ENCODE measurements at regions not wholly inside any gene's neighbourhood (a gene's known extent, or its start where the extent isn't known, plus 50 kb on each side); places are given as distances from the start of the nearest gene placed in this dataset.

DNA sequence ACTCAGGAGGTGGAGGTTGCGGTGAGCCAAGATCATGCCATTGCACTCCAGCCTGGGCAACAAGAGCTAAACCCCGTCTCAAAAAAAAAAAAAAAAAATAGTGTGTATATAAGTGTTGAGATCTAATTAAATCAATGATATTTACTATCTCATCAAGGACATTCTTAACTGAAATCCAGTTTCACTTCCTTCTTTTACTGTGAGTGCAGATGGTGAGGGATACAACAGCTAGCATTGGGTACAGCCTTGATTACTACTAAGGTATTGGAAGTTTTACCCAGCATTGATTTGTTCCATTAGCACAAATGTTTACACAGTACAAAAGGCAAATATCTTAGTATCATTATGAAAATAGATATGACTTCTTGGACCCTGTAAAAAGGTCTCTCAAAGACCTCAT, 546.6 kb downstream of the KCTD12 start:
- WGBS = 83% methylated on average over 1 of the region's 2 CpGs
- Histone ChIP-seq H3K4me3 (ENCODE audit: low read length) (no peak overlapping the region), H3K9me3 (ENCODE audit: insufficient read depth, low read depth, low read length) (peaks cover 5% of the 10 kb centered on the region; the same call in 1 of the 2 replicates), H3K9ac (ENCODE audit: low read depth, low read length) (no peak overlapping the region), H3K27me3 (ENCODE audit: insufficient read depth, low read length) (peaks cover 56% of the 10 kb centered on the region), H3K36me3 (ENCODE audit: insufficient read depth, low read length) (no peaks in the 10 kb centered on the region), H3K4me1 (ENCODE audit: insufficient read depth, low read length) (no peaks in the 10 kb centered on the region), H3K27ac (ENCODE audit: low read depth, low read length) (no peak overlapping the region)

DNA sequence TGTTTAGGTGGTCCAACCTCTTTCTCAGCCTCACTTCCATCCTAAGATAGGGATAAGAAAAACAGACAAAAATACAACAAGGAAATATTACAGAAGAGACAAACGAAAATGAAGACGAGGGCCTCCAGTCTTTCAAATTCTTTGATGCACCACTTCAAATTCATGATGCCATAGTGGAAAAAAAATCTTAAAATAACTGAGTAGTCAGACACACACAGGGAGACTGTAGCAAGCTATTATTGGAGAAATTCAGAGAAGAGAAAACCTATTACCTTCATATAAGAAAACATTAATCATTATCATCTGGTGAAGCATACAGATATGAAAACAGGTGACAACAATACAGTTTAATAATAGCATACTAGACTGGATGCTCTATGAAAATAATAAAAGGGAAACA, 548.2 kb downstream of the KCTD12 start:
- Histone ChIP-seq H3K9ac (ENCODE audit: low read depth, low read length) (no peak overlapping the region), H3K4me3 (ENCODE audit: low read length) (no peak overlapping the region), H3K27me3 (ENCODE audit: insufficient read depth, low read length) (peaks cover 71% of the 10 kb centered on the region), H3K27ac (ENCODE audit: low read depth, low read length) (no peak overlapping the region), H3K36me3 (ENCODE audit: insufficient read depth, low read length) (no peaks in the 10 kb centered on the region), H3K9me3 (ENCODE audit: insufficient read depth, low read depth, low read length) (peaks cover 5% of the 10 kb centered on the region; the same call in 1 of the 2 replicates), H3K4me1 (ENCODE audit: insufficient read depth, low read length) (no peaks in the 10 kb centered on the region)
- 86% methylated on average over 2 of the region's 2 CpGs for WGBS

DNA sequence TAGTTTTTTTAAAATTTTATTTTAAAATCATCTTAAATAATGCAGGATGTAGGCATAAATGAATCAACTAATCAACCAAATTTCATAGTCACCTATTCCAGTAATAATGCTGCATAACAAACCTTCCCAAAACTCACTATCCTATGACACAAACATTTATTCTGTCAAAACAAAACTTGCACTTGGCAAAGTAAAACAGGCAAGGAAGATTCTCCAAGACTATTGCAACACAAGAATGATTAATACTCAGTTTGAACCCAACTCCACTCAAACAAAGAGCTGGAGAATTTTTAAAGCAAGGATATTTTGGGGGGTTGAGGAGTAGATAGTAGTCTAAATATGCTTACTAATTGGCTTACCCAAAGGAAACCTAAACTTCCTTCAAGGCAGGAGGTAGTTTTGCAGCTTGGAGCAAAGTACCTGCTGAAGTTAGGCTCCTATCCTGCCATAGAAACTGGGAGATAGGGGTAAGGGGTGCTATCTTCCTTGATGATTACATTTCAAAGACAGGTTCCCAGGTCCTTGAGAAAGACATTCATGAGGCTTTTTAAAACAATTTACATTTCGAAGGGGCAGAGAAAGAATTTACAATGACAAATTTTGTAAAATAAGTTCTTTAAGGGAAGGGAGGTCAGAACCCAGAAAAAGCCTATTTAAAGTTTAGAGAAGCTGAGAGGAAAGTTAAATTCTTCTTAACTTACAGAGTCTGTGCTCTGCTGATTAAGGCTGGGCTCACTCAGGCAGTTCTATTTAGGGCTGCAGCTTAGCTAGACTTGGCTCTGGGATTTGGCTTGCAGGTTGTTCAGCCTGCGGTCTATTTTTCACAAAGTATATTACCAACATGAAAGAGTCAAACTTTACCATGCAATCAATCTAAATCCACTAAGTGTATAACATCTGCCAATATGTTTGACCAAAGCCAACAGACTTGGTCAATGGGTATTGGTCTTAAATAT, 549.0 kb downstream of the KCTD12 start:
- Histone ChIP-seq H3K27ac (ENCODE audit: low read depth, low read length) (no peak overlapping the region), H3K9ac (ENCODE audit: low read depth, low read length) (no peak overlapping the region)

DNA sequence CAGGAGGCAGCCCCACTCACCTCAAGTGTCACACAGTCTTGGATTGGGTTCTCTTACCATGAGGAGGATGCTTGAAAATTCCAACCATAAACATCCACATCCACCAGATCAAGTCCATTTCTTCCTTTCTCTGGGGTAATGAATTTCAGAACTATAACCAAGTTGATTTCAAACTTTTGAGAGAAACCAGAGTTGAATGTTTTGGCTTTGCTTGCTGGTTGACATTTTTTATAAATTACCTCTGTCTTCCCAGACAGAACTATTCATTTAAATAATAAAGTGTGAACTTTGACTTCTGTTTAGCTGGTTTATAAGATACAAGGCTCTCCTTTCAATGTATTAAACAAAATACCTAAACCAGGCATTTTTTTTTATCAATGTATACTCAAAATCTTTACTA, 550.7 kb downstream of the KCTD12 start:
- Histone ChIP-seq H3K36me3 (ENCODE audit: insufficient read depth, low read length) (no peaks in the 10 kb centered on the region), H3K9ac (ENCODE audit: low read depth, low read length) (no peak overlapping the region), H3K27ac (ENCODE audit: low read depth, low read length) (no peak overlapping the region), H3K4me3 (ENCODE audit: low read length) (no peak overlapping the region), H3K4me1 (ENCODE audit: insufficient read depth, low read length) (no peaks in the 10 kb centered on the region), H3K27me3 (ENCODE audit: insufficient read depth, low read length) (peaks cover 83% of the 10 kb centered on the region), H3K9me3 (ENCODE audit: insufficient read depth, low read depth, low read length) (no peaks in the 10 kb centered on the region)

More for the DNA sequence above, 549.0 kb downstream of the KCTD12 start:
- H3K27me3 ChIP-seq (ENCODE audit: insufficient read depth, low read length) = peaks cover 77% of the 10 kb centered on the region
- 26% methylated on average over 2 of the region's 2 CpGs for WGBS
- no peak overlapping the region for H3K4me3 ChIP-seq (ENCODE audit: low read length)
- 0 out of 2 replicates have a peak, but pooled peaks cover 2% of the 10 kb centered on the region for H3K9me3 ChIP-seq (ENCODE audit: insufficient read depth, low read depth, low read length)
- H3K4me1 ChIP-seq (ENCODE audit: insufficient read depth, low read length) = no peaks in the 10 kb centered on the region
- no peaks in the 10 kb centered on the region for H3K36me3 ChIP-seq (ENCODE audit: insufficient read depth, low read length)

DNA sequence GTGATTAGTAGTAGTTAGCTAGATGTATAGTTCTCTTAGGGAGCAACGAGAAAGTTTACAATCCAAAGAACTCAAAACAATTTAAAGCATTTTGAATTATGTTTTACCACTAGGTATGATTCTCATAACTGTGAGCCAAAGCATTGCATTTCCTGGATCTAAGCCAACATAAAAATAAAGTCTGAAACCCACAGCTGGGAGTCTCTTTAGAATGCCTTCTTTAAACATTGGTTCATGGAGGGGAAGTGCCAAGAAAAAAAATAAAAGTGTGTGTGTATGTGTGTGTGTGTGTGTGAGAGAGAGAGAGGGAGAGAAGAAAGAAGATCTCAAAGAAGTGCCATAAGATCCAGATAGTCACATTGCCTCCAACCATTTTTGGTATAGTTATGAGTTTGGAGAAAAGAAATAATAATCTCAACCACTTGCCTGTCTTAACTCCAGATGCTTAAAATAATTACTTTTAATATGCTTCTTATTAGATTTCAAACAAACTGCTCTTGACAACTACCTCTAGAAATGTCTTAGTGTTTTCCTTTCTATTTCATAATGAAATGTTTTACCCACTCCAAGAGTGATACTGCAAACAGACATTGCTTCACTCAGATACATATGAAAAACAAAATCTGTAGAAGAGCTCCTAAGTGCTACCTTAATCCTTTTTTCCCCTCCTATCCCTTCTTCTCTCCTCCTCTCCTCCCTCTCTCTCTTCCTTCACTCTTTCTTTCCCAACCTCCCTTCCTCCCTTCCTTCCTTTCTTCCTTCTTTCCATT, 554.1 kb downstream of the KCTD12 start:
- H3K4me3 ChIP-seq (ENCODE audit: low read length) = no peak overlapping the region
- H3K9me3 ChIP-seq (ENCODE audit: insufficient read depth, low read depth, low read length) = no peaks in the 10 kb centered on the region
- H3K4me1 ChIP-seq (ENCODE audit: insufficient read depth, low read length) = no peaks in the 10 kb centered on the region
- no peak overlapping the region for H3K27ac ChIP-seq (ENCODE audit: low read depth, low read length)
- WGBS = no CpG with 5 or more reads among the region's 1 CpG
- no peaks in the 10 kb centered on the region for H3K36me3 ChIP-seq (ENCODE audit: insufficient read depth, low read length)
- peaks cover 55% of the 10 kb centered on the region for H3K27me3 ChIP-seq (ENCODE audit: insufficient read depth, low read length)
- H3K9ac ChIP-seq (ENCODE audit: low read depth, low read length) = no peak overlapping the region

DNA sequence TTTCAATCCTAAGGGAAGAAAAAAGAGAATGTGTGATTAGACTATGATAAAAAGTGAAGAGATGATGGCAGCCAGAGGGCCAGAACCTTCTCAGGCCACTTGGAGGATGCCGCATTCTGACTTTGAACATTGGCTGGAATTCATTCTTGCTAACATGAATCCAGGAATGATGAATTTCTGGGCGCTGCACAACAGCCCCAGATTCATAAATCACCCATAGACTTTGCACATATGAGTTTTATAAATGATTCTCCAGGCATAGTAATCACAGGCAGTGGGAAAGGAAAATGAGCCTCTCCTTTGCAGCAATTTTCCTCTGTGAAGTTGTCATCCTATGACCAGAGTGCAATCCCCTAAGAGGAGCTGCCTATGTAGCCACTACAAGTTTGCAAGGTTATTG, 555.4 kb downstream of the KCTD12 start:
- Histone ChIP-seq H3K4me3 (ENCODE audit: low read length) (no peak overlapping the region), H3K27ac (ENCODE audit: low read depth, low read length) (no peak overlapping the region), H3K4me1 (ENCODE audit: insufficient read depth, low read length) (no peaks in the 10 kb centered on the region), H3K27me3 (ENCODE audit: insufficient read depth, low read length) (peaks cover 42% of the 10 kb centered on the region), H3K9ac (ENCODE audit: low read depth, low read length) (no peak overlapping the region), H3K9me3 (ENCODE audit: insufficient read depth, low read depth, low read length) (no peaks in the 10 kb centered on the region), H3K36me3 (ENCODE audit: insufficient read depth, low read length) (no peaks in the 10 kb centered on the region)
- 84% methylated on average over 2 of the region's 2 CpGs for WGBS

DNA sequence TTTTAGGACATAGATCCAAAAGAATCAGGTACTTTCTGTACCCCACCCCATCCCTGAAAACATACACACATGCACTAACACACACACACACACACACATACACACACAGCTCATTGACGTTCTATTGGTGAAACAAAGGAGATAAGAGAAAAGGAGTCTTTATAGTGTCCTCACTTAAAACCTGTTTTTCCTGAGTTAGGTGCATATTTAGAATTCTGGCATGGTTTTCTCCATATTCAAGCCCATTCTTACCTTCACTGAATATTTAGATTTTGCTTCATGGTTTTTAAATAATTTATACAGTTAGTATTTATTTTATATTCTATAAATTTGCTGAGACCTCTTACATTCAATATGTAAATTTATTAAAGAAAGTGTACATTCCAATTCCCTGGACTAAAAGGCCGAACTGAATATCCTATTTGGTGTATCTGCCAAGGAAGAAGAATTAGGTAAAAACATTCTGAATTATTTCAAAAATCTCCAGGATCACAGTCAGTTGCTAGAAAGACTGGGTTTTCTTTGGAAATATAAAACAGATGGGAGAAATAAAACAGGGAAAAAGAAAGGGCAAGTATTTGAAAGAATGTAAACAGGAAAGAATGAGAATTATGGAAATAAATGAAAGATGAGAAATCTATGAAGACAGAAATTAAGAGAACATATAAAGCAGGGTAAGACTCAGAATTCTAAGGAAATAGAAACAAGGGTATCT, 556.2 kb downstream of the KCTD12 start:
- no peaks in the 10 kb centered on the region for H3K36me3 ChIP-seq (ENCODE audit: insufficient read depth, low read length)
- H3K9ac ChIP-seq (ENCODE audit: low read depth, low read length) = no peak overlapping the region
- no peaks in the 10 kb centered on the region for H3K9me3 ChIP-seq (ENCODE audit: insufficient read depth, low read depth, low read length)
- peaks cover 34% of the 10 kb centered on the region for H3K27me3 ChIP-seq (ENCODE audit: insufficient read depth, low read length)
- H3K4me3 ChIP-seq (ENCODE audit: low read length) = no peak overlapping the region
- 88% methylated on average over 1 of the region's 2 CpGs for WGBS
- no peak overlapping the region for H3K27ac ChIP-seq (ENCODE audit: low read depth, low read length)
- H3K4me1 ChIP-seq (ENCODE audit: insufficient read depth, low read length) = no peaks in the 10 kb centered on the region

DNA sequence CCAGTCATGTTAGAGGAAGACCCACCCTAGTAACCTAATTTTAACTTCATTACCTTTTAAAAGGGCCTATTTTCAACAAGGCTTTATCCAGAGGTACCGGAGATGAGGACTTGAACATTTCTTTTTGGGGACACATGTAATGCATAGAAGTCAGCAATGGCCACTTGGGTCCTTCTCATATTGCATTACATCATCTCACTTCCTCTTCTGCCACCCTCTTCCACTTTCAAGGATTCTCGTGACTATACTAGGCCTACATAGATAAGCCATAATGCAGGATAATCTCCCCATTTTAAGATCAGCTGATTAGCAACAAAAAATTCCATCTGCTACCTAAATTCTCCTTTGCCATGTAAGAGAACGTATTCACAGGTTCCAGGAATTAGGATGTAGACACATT, 557.2 kb downstream of the KCTD12 start:
- H3K27me3 ChIP-seq (ENCODE audit: insufficient read depth, low read length) = peaks cover 25% of the 10 kb centered on the region
- H3K9ac ChIP-seq (ENCODE audit: low read depth, low read length) = no peak overlapping the region
- no peaks in the 10 kb centered on the region for H3K9me3 ChIP-seq (ENCODE audit: insufficient read depth, low read depth, low read length)
- no peak overlapping the region for H3K4me3 ChIP-seq (ENCODE audit: low read length)
- H3K27ac ChIP-seq (ENCODE audit: low read depth, low read length) = no peak overlapping the region
- WGBS = 96% methylated on average over 3 of the region's 3 CpGs
- no peaks in the 10 kb centered on the region for H3K36me3 ChIP-seq (ENCODE audit: insufficient read depth, low read length)
- no peaks in the 10 kb centered on the region for H3K4me1 ChIP-seq (ENCODE audit: insufficient read depth, low read length)

DNA sequence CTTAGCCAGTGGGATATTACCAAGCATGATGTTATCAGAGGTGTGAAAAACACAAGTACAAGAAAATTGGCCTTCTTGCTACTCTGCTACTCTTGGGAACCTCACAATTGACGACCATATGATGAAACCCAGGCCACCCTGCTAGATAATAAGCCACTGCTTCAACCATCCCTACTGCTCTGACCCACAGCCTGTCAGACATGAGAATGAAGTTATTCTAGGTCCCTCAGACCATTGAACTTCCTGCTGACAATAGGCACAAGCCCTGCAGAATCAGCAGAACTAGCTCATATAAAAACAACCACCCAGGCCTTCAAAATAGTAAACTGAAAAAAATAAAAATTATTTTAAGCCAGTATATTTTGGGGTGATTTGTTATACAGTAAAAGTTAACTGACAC, 559.9 kb downstream of the KCTD12 start:
- H3K4me1 ChIP-seq (ENCODE audit: insufficient read depth, low read length) = no peaks in the 10 kb centered on the region
- no peak overlapping the region for H3K9ac ChIP-seq (ENCODE audit: low read depth, low read length)
- 78% methylated on average over 1 of the region's 1 CpG for WGBS
- H3K36me3 ChIP-seq (ENCODE audit: insufficient read depth, low read length) = no peaks in the 10 kb centered on the region
- no peak overlapping the region for H3K27ac ChIP-seq (ENCODE audit: low read depth, low read length)
- peaks cover 5% of the 10 kb centered on the region; the same call in 1 of the 2 replicates for H3K27me3 ChIP-seq (ENCODE audit: insufficient read depth, low read length)
- no peak overlapping the region for H3K4me3 ChIP-seq (ENCODE audit: low read length)
- H3K9me3 ChIP-seq (ENCODE audit: insufficient read depth, low read depth, low read length) = no peaks in the 10 kb centered on the region

DNA sequence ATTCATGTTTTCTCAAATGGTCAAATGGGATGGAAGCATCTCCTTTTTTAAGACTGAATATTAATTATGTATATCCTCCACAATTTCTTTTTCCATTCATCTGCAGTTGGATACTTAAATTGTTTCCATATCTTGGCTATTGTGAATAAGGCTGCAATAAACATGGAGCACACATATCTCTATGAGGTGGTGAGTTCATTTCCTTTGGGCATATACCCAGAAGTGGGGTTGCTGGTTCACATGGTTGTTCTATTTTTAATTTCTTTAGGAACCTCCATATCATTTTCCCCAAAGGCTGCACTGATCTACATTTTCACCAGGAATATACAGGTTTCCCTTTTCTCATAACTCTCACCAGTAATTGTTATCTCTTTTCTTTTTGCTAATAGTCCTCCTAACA, 566.3 kb downstream of the KCTD12 start:
- Histone ChIP-seq H3K27me3 (ENCODE audit: insufficient read depth, low read length) (no peaks in the 10 kb centered on the region), H3K4me3 (ENCODE audit: low read length) (no peak overlapping the region), H3K27ac (ENCODE audit: low read depth, low read length) (no peak overlapping the region), H3K4me1 (ENCODE audit: insufficient read depth, low read length) (no peaks in the 10 kb centered on the region), H3K9me3 (ENCODE audit: insufficient read depth, low read depth, low read length) (no peaks in the 10 kb centered on the region), H3K9ac (ENCODE audit: low read depth, low read length) (no peak overlapping the region), H3K36me3 (ENCODE audit: insufficient read depth, low read length) (no peaks in the 10 kb centered on the region)

DNA sequence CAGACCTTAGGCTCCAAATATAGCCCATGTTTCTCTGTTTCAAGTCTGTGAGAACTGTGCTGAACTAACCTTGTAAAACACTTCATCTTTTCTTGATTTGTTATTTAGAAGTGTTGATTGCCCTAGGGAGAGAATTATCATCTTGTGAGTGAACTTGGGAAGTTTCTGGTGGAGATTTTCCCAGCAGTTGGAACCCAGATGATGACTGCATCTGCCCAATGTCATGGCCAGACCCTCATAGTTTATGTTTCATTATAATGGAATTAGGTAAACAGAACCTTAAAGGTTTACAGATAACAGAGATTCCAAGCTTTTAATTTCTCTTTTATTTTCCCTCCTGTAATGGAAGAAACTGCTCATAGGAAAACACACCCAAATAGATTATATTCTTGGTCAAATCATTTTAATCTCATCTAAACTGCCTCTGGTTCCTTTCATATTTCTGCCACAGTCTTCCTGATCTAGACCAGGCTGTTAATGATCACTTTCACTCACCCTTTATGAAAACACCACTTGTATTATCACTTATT, 569.1 kb downstream of the KCTD12 start:
- no peaks in the 10 kb centered on the region for H3K4me1 ChIP-seq (ENCODE audit: insufficient read depth, low read length)
- H3K9me3 ChIP-seq (ENCODE audit: insufficient read depth, low read depth, low read length) = no peaks in the 10 kb centered on the region
- no peak overlapping the region for H3K4me3 ChIP-seq (ENCODE audit: low read length)
- H3K9ac ChIP-seq (ENCODE audit: low read depth, low read length) = no peak overlapping the region
- H3K36me3 ChIP-seq (ENCODE audit: insufficient read depth, low read length) = no peaks in the 10 kb centered on the region
- H3K27ac ChIP-seq (ENCODE audit: low read depth, low read length) = no peak overlapping the region
- H3K27me3 ChIP-seq (ENCODE audit: insufficient read depth, low read length) = no peaks in the 10 kb centered on the region

Measured in HUES64 (cell line).